Mucosa of rectum (tissue), 2 donors: ENCODE measurements at regions not wholly inside any gene's neighbourhood (a gene's known extent, or its start where the extent isn't known, plus 50 kb on each side); places are given as distances from the start of the nearest gene placed in this dataset.

ENCODE experiments used
- H3K27ac ChIP-seq, 2 donors: one replicate each; pipeline ENCODE4 v1.7.0; 2013; ENCODE audit warnings: inconsistent platforms in 2 of 2, low read depth in 2 of 2, low read length in 2 of 2
- H3K27me3 ChIP-seq, 2 donors: one replicate each; pipeline ENCODE4 v1.7.0; 2013; ENCODE audit warnings: low read length in 2 of 2; ENCODE audit not compliant: control insufficient read depth in 2 of 2, insufficient read depth in 2 of 2
- H3K36me3 ChIP-seq, 2 donors: one replicate each; pipeline ENCODE4 v1.7.0; 2013; ENCODE audit warnings: low read length in 2 of 2; ENCODE audit not compliant: control insufficient read depth in 2 of 2, insufficient read depth in 2 of 2
- H3K4me1 ChIP-seq, 2 donors: one replicate each; pipeline ENCODE4 v1.7.0; 2013; ENCODE audit warnings: low read length in 2 of 2, mild to moderate bottlenecking in 1 of 2; ENCODE audit not compliant: control insufficient read depth in 2 of 2, insufficient read depth in 2 of 2
- H3K4me3 ChIP-seq, 2 donors: one replicate each; pipeline ENCODE4 v1.7.0; 2013; ENCODE audit warnings: low read length in 2 of 2
- H3K9ac ChIP-seq, 2 donors: one replicate each; pipeline ENCODE4 v1.7.0; 2013; ENCODE audit warnings: low read length in 2 of 2, low read depth in 1 of 2, mild to moderate bottlenecking in 1 of 2
- H3K9me3 ChIP-seq, 2 donors: one replicate each; pipeline ENCODE4 v1.7.0; 2013; ENCODE audit warnings: low read length in 2 of 2; ENCODE audit not compliant: control insufficient read depth in 2 of 2
- donor health status: healthy.
- donor health status: Normal muscosa, but diverticular disease.

- H3K27ac ChIP-seq: no peak overlapping the region
- no peaks in the 10 kb centered on the region for H3K4me1 ChIP-seq
- H3K36me3 ChIP-seq: no peaks in the 10 kb centered on the region
- no peaks in the 10 kb centered on the region for H3K9me3 ChIP-seq
- H3K27me3 ChIP-seq: no peaks in the 10 kb centered on the region
- no peak overlapping the region for H3K4me3 ChIP-seq
- H3K9ac ChIP-seq: no peak overlapping the region
Observed at GRCh38 chr10:55491712-55492111, 690.7 kb upstream of the PCDH15 start.

DNA sequence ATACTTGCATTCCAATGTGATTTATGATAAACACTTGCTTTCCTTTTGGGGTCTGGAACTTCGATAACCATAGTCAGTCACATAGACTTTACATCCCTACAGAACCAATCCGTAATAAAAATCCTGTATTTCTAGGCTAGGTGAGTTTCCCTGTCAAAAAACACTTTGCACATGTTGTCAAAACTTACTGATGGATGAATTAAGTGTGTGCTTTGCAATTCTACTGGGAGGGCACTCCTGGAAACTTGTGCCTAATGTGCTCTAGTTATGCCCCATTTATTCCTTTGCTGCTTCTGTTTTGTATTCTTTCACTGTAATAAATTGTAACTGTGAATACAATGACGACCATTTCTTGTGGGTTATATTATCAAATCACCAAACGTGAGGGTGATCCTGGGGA lies 684.8 kb upstream of the PCDH15 start:
- Histone ChIP-seq H3K27ac (no peak overlapping the region), H3K4me1 (no peaks in the 10 kb centered on the region), H3K27me3 (no peaks in the 10 kb centered on the region)

DNA sequence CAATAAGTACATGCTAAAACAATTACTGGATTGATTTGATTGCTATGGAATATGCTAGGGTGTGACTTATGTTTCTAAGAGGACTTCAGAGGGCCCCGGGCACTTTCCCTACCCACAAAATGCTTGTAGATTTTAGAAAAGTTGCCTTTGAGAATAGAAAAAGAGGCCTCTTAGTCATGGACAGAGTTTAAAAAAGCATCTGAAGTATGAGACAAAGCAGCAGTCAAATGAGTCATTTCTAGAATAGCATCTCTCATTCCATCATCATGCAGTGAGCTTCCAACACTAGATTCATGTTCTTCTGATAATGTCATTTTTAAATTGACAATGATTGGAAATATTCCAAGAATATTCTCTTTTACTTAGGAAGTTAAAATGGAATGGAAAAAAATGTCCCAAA lies 675.1 kb upstream of the PCDH15 start:
- Histone ChIP-seq H3K4me1 (no peaks in the 10 kb centered on the region), H3K9me3 (no peaks in the 10 kb centered on the region), H3K27ac (no peak overlapping the region), H3K4me3 (no peak overlapping the region), H3K36me3 (no peaks in the 10 kb centered on the region), H3K9ac (no peak overlapping the region), H3K27me3 (no peaks in the 10 kb centered on the region)

More for the DNA sequence above, 684.8 kb upstream of the PCDH15 start:
- H3K9ac ChIP-seq: no peak overlapping the region
- no peaks in the 10 kb centered on the region for H3K9me3 ChIP-seq
- no peaks in the 10 kb centered on the region for H3K36me3 ChIP-seq
- H3K4me3 ChIP-seq: no peak overlapping the region

- no peaks in the 10 kb centered on the region for H3K4me1 ChIP-seq
- no peak overlapping the region for H3K27ac ChIP-seq
- no peak overlapping the region for H3K4me3 ChIP-seq
- H3K27me3 ChIP-seq: no peaks in the 10 kb centered on the region
- no peaks in the 10 kb centered on the region for H3K36me3 ChIP-seq
- H3K9ac ChIP-seq: no peak overlapping the region
- no peaks in the 10 kb centered on the region for H3K9me3 ChIP-seq
Observed at GRCh38 chr10:55474258-55474657, 673.2 kb upstream of the PCDH15 start.

GRCh38 chr10:55470840-55471239 lies 669.8 kb upstream of the PCDH15 start:
- Histone ChIP-seq H3K4me1 (no peaks in the 10 kb centered on the region), H3K36me3 (no peaks in the 10 kb centered on the region), H3K27me3 (no peaks in the 10 kb centered on the region), H3K4me3 (no peak overlapping the region), H3K9me3 (no peaks in the 10 kb centered on the region), H3K27ac (no peak overlapping the region), H3K9ac (no peak overlapping the region)

DNA sequence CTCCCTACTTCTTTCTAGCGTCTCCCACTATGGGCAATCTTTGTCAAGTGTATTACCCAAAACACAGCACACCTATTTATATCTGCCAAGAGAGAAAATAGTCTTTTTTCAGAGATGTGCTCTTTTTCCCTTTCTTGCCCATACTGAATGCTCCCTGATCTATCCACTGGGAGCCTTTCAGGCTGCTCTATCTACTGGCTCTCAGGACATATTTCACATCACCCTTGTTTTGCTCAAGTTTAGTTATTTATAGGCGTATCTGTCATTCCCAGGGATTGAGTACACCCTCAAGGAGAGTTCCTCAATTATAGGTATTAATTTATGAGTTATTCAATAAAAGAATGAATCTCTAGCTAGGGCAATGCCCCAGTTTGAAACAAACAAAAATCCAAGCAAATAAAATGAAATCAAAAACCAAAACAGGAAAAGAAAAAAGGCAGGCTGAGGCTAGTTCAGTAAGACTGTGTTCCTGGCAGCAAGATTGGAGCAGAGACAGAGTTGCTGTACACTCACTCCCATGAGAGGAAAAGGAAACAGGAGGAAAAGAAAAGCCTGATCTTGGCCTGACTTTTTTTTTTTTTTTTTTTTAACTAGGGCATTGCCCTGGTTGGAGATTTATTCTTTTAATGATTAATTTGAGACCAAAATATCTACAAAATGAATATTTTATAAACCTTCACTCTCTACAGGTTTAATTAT lies 665.9 kb upstream of the PCDH15 start:
- no peak overlapping the region for H3K27ac ChIP-seq
- no peak overlapping the region for H3K9ac ChIP-seq
- no peaks in the 10 kb centered on the region for H3K36me3 ChIP-seq
- H3K27me3 ChIP-seq: no peaks in the 10 kb centered on the region
- no peaks in the 10 kb centered on the region for H3K4me1 ChIP-seq
- H3K4me3 ChIP-seq: no peak overlapping the region
- H3K9me3 ChIP-seq: no peaks in the 10 kb centered on the region

- Histone ChIP-seq H3K27ac (no peak overlapping the region), H3K4me1 (no peaks in the 10 kb centered on the region), H3K27me3 (no peaks in the 10 kb centered on the region), H3K4me3 (no peak overlapping the region), H3K9me3 (no peaks in the 10 kb centered on the region), H3K36me3 (no peaks in the 10 kb centered on the region), H3K9ac (no peak overlapping the region)
Observed at GRCh38 chr10:55464083-55464482, 663.1 kb upstream of the PCDH15 start.

GRCh38 chr10:55460008-55460407 lies 659.0 kb upstream of the PCDH15 start:
- no peak overlapping the region for H3K4me3 ChIP-seq
- H3K27me3 ChIP-seq: no peaks in the 10 kb centered on the region
- no peaks in the 10 kb centered on the region for H3K4me1 ChIP-seq
- H3K36me3 ChIP-seq: no peaks in the 10 kb centered on the region
- no peaks in the 10 kb centered on the region for H3K9me3 ChIP-seq
- H3K27ac ChIP-seq: no peak overlapping the region
- no peak overlapping the region for H3K9ac ChIP-seq

GRCh38 chr10:55449981-55450380 lies 649.0 kb upstream of the PCDH15 start:
- no peak overlapping the region for H3K4me3 ChIP-seq

GRCh38 chr10:55446441-55447002 lies 645.5 kb upstream of the PCDH15 start:
- no peak overlapping the region for H3K9ac ChIP-seq
- no peaks in the 10 kb centered on the region for H3K9me3 ChIP-seq
- H3K27me3 ChIP-seq: no peaks in the 10 kb centered on the region
- no peak overlapping the region for H3K27ac ChIP-seq
- no peak overlapping the region for H3K4me3 ChIP-seq
- H3K4me1 ChIP-seq: no peaks in the 10 kb centered on the region
- no peaks in the 10 kb centered on the region for H3K36me3 ChIP-seq

More at GRCh38 chr10:55449981-55450380, 649.0 kb upstream of the PCDH15 start:
- Histone ChIP-seq H3K36me3 (no peaks in the 10 kb centered on the region), H3K4me1 (no peaks in the 10 kb centered on the region), H3K9ac (no peak overlapping the region), H3K27ac (no peak overlapping the region), H3K27me3 (no peaks in the 10 kb centered on the region), H3K9me3 (no peaks in the 10 kb centered on the region)
